ENCODE measurements at regions not wholly inside any gene's neighbourhood (a gene's known extent, or its start where the extent isn't known, plus 50 kb on each side); places are given as distances from the start of the nearest gene placed in this dataset.

GRCh38 chr4:151979819-151980218 is 219.0 kb upstream of the GATB start:
- H3K27ac ChIP-seq = no peak overlapping the region
- no peaks in the 10 kb centered on the region for H4K20me1 ChIP-seq
- H3K4me3 ChIP-seq = no peak overlapping the region
- H3K27me3 ChIP-seq = no peaks in the 10 kb centered on the region; a peak in 1 of 22 replicates
- no peak overlapping the region for H3K4me2 ChIP-seq
- H3K4me1 ChIP-seq = no peaks in the 10 kb centered on the region
- 0 out of 22 replicates have a peak, but pooled peaks of 1 of the 11 experiments have one; percentile 55 for TF ChIP-seq Cebpa-rat (IDR thresholded peaks at IDR 0.05)
- peaks cover 40 to 61% (median 52%) of the 10 kb centered on the region in 11 experiments for H3K9me3 ChIP-seq (replicated peaks in 1 of 11)
- H3K9ac ChIP-seq = no peak overlapping the region
- H3K36me3 ChIP-seq = peaks cover 0 to 18% (median 8%) of the 10 kb centered on the region in 11 experiments; a peak in 11 of 22 replicates

GRCh38 chr4:151968643-151969042 is 207.8 kb upstream of the GATB start:
- no peaks in the 10 kb centered on the region for H3K4me1 ChIP-seq
- no peaks in the 10 kb centered on the region for H4K20me1 ChIP-seq
- H3K4me3 ChIP-seq = no peak overlapping the region
- no peaks in the 10 kb centered on the region for H3K36me3 ChIP-seq
- no peak overlapping the region for H3K4me2 ChIP-seq
- H3K9ac ChIP-seq = no peak overlapping the region
- no peak for TF ChIP-seq Cebpa-rat (IDR thresholded peaks at IDR 0.05)
- peaks cover 0 to 14% (median 9%) of the 10 kb centered on the region in 11 experiments; a peak in 10 of 22 replicates for H3K9me3 ChIP-seq (replicated peaks in 1 of 11)
- no peaks in the 10 kb centered on the region for H3K27me3 ChIP-seq
- no peak overlapping the region for H3K27ac ChIP-seq

- no peak overlapping the region for H3K27ac ChIP-seq
- no peaks in the 10 kb centered on the region for H3K27me3 ChIP-seq
- no peak overlapping the region for H3K4me3 ChIP-seq
- no peaks in the 10 kb centered on the region for H3K36me3 ChIP-seq
- no peak overlapping the region for H3K4me2 ChIP-seq
- no peak for TF ChIP-seq Cebpa-rat (IDR thresholded peaks at IDR 0.05)
- H3K9ac ChIP-seq = no peak overlapping the region
- H3K9me3 ChIP-seq (replicated peaks in 1 of 11) = peaks cover 0 to 14% (median 9%) of the 10 kb centered on the region in 11 experiments; a peak in 10 of 22 replicates
- H4K20me1 ChIP-seq = no peaks in the 10 kb centered on the region
- H3K4me1 ChIP-seq = peaks cover 0 to 7% (median 3%) of the 10 kb centered on the region in 10 experiments; a peak in 9 of 20 replicates
Measured at GRCh38 chr4:151967074-151967473, 206.3 kb upstream of the GATB start.

- peaks cover 0 to 17% (median 5%) of the 10 kb centered on the region in 10 experiments; a peak in 9 of 20 replicates for H3K4me1 ChIP-seq
- H3K36me3 ChIP-seq = no peaks in the 10 kb centered on the region
- peaks cover 0 to 17% (median 0%) of the 10 kb centered on the region in 11 experiments; a peak in 6 of 22 replicates for H3K9me3 ChIP-seq (replicated peaks in 1 of 11)
- peak overlapping the region in 6 of 11 experiments; percentile 19 to 50 (median 34); a peak in 10 of 22 replicates for H3K4me2 ChIP-seq
- H3K4me3 ChIP-seq = no peak overlapping the region
- TF ChIP-seq Cebpa-rat (IDR thresholded peaks at IDR 0.05) = 0 out of 22 replicates have a peak, but pooled peaks of 1 of the 11 experiments have one; percentile 20
- H3K27ac ChIP-seq = 0 out of 22 replicates have a peak overlapping the region, but pooled peaks of 1 of the 11 experiments have one; percentile 16
- H4K20me1 ChIP-seq = no peaks in the 10 kb centered on the region
- H3K27me3 ChIP-seq = no peaks in the 10 kb centered on the region
- no peak overlapping the region for H3K9ac ChIP-seq
Measured at GRCh38 chr4:151962138-151962823, 201.5 kb upstream of the GATB start.

- H3K27me3 ChIP-seq = no peaks in the 10 kb centered on the region
- H3K27ac ChIP-seq = no peak overlapping the region
- TF ChIP-seq Cebpa-rat (IDR thresholded peaks at IDR 0.05) = no peak
- no peaks in the 10 kb centered on the region for H4K20me1 ChIP-seq
- H3K36me3 ChIP-seq = no peaks in the 10 kb centered on the region
- H3K4me2 ChIP-seq = peak overlapping the region in 4 of 11 experiments; percentile 19 to 50 (median 36); a peak in 4 of 22 replicates
- peaks cover 0 to 17% (median 0%) of the 10 kb centered on the region in 11 experiments; a peak in 6 of 22 replicates for H3K9me3 ChIP-seq (replicated peaks in 1 of 11)
- H3K4me1 ChIP-seq = peaks cover 0 to 17% (median 5%) of the 10 kb centered on the region in 10 experiments; a peak in 9 of 20 replicates
- no peak overlapping the region for H3K4me3 ChIP-seq
- no peak overlapping the region for H3K9ac ChIP-seq
Measured at GRCh38 chr4:151961456-151961855, 200.6 kb upstream of the GATB start.

- TF ChIP-seq Cebpa-rat (IDR thresholded peaks at IDR 0.05) = no peak
- H3K9ac ChIP-seq = no peak overlapping the region
- H3K4me2 ChIP-seq = no peak overlapping the region
Measured at GRCh38 chr4:151960449-151961230, 199.8 kb upstream of the GATB start.

GRCh38 chr4:151957153-151957552 is 196.3 kb upstream of the GATB start:
- Histone ChIP-seq H3K4me1 (peaks cover 0 to 12% (median 2%) of the 10 kb centered on the region in 10 experiments; a peak in 9 of 20 replicates), H3K27ac (no peak overlapping the region), H4K20me1 (no peaks in the 10 kb centered on the region), H3K9ac (no peak overlapping the region), H3K4me2 (no peak overlapping the region), H3K27me3 (no peaks in the 10 kb centered on the region), H3K4me3 (no peak overlapping the region), H3K9me3 (replicated peaks in 1 of 11) (peaks cover 0 to 14% (median 0%) of the 10 kb centered on the region in 11 experiments; a peak in 5 of 22 replicates), H3K36me3 (no peaks in the 10 kb centered on the region)
- TF ChIP-seq Cebpa-rat (IDR thresholded peaks at IDR 0.05) = no peak

More at GRCh38 chr4:151960449-151961230, 199.8 kb upstream of the GATB start:
- Histone ChIP-seq H3K27me3 (no peaks in the 10 kb centered on the region), H3K4me1 (peaks cover 0 to 17% (median 5%) of the 10 kb centered on the region in 10 experiments; a peak in 9 of 20 replicates), H3K9me3 (replicated peaks in 1 of 11) (peaks cover 0 to 17% (median 0%) of the 10 kb centered on the region in 11 experiments; a peak in 7 of 22 replicates), H3K27ac (no peak overlapping the region), H3K4me3 (no peak overlapping the region), H4K20me1 (no peaks in the 10 kb centered on the region), H3K36me3 (no peaks in the 10 kb centered on the region)

- Histone ChIP-seq H3K27ac (no peak overlapping the region), H3K4me3 (no peak overlapping the region), H3K9ac (no peak overlapping the region), H4K20me1 (no peaks in the 10 kb centered on the region), H3K4me2 (no peak overlapping the region), H3K9me3 (replicated peaks in 1 of 11) (peaks cover 0 to 14% (median 0%) of the 10 kb centered on the region in 11 experiments; a peak in 5 of 22 replicates), H3K36me3 (no peaks in the 10 kb centered on the region), H3K4me1 (peaks cover 0 to 9% (median 0%) of the 10 kb centered on the region in 10 experiments; a peak in 5 of 20 replicates), H3K27me3 (no peaks in the 10 kb centered on the region)
- no peak for TF ChIP-seq Cebpa-rat (IDR thresholded peaks at IDR 0.05)
Measured at GRCh38 chr4:151955721-151956380, 195.0 kb upstream of the GATB start.
